OCI-LY1 (cell line): ENCODE measurements at regions not wholly inside any gene's neighbourhood (a gene's known extent, or its start where the extent isn't known, plus 50 kb on each side); places are given as distances from the start of the nearest gene placed in this dataset.

ENCODE experiments used
- H2AFZ ChIP-seq: fragments of 200-600 bp; sonication (generic), shearing (Covaris generic); 2 replicates; pipeline ENCODE4 v1.6.0; 2014; ENCODE audit warnings: antibody characterized with exemption, mild to moderate bottlenecking, low read length
- H3F3A ChIP-seq: fragments of 200-600 bp; sonication (generic), shearing (Covaris generic); 2 replicates; pipeline ENCODE4 v1.6.0; 2014; ENCODE audit warnings: mild to moderate bottlenecking, antibody characterized with exemption, low read length, moderate library complexity; ENCODE audit not compliant: insufficient read depth
- H3K27ac ChIP-seq: fragments of 200-600 bp; sonication (generic); 2 replicates; pipeline ENCODE4 v1.5.1; 2014; ENCODE audit warnings: low read length, mixed run types, mild to moderate bottlenecking, low read depth; ENCODE audit not compliant: poor library complexity, severe bottlenecking
- H3K27me3 ChIP-seq: fragments of 200-600 bp; sonication (generic); 2 replicates; pipeline ENCODE4 v1.6.0; 2014; ENCODE audit warnings: antibody characterized with exemption, mild to moderate bottlenecking, low read length, moderate library complexity; ENCODE audit not compliant: insufficient read depth
- H3K36me3 ChIP-seq: fragments of 200-600 bp; sonication (generic); 2 replicates; pipeline ENCODE4 v1.6.1; 2014; ENCODE audit warnings: mild to moderate bottlenecking, antibody characterized with exemption, low read length, moderate library complexity, mixed read lengths; ENCODE audit not compliant: insufficient read depth
- H3K4me1 ChIP-seq: fragments of 200-600 bp; sonication (generic); 2 replicates; pipeline ENCODE4 v1.5.1; 2014; ENCODE audit warnings: mild to moderate bottlenecking, low read length, moderate library complexity; ENCODE audit not compliant: insufficient read depth, severe bottlenecking
- H3K4me2 ChIP-seq: fragments of 200-600 bp; sonication (generic), shearing (Covaris generic); 2 replicates; pipeline ENCODE4 v1.6.1; 2014; ENCODE audit warnings: low read length
- H3K4me3 ChIP-seq: fragments of 200-600 bp; sonication (generic); 2 replicates; pipeline ENCODE4 v1.5.1; 2014; ENCODE audit warnings: low read length, low read depth, mild to moderate bottlenecking, mixed read lengths; ENCODE audit not compliant: poor library complexity, severe bottlenecking
- H3K79me2 ChIP-seq: fragments of 200-600 bp; shearing (Covaris generic); 2 replicates; pipeline ENCODE4 v1.6.1; 2016; ENCODE audit warnings: mixed run types, low read length, mixed read lengths; ENCODE audit not compliant: insufficient read depth
- H3K9ac ChIP-seq: fragments of 200-600 bp; sonication (generic), shearing (Covaris generic); 2 replicates; pipeline ENCODE4 v1.6.1; 2014; ENCODE audit warnings: mild to moderate bottlenecking, low read length, mixed read lengths
- H3K9me2 ChIP-seq: fragments of 200-600 bp; sonication (generic), shearing (Covaris generic); 2 replicates; pipeline ENCODE4 v1.6.1; 2014; ENCODE audit warnings: low read depth, mild to moderate bottlenecking, low read length, mixed read lengths
- H3K9me3 ChIP-seq: fragments of 200-600 bp; shearing (Covaris generic); 2 replicates; pipeline ENCODE4 v1.6.1; 2014; ENCODE audit warnings: low read length, mixed read lengths
- H4K20me1 ChIP-seq: fragments of 200-600 bp; sonication (generic), shearing (Covaris generic); 2 replicates; pipeline ENCODE4 v1.6.0; 2016; ENCODE audit warnings: mild to moderate bottlenecking, low read length; ENCODE audit not compliant: insufficient read depth
- EZH2 ChIP-seq: fragments of 200-600 bp; sonication (generic), shearing (Covaris generic); IDR thresholded peaks from 2 replicates; pipeline ENCODE4 v1.8.0; 2017; ENCODE audit warnings: borderline replicate concordance, mixed run types, mild to moderate bottlenecking, antibody characterized with exemption, low read length, moderate library complexity, mixed read lengths
- TF ChIP-seq, protein P1 (sequence below): fragments of 200-600 bp; sonication (generic), shearing (Covaris generic); IDR thresholded peaks from 2 replicates; pipeline ENCODE4 v1.5.1; 2017; ENCODE audit warnings: mild to moderate bottlenecking, antibody characterized with exemption, low read length, moderate library complexity, mixed read lengths

DNA sequence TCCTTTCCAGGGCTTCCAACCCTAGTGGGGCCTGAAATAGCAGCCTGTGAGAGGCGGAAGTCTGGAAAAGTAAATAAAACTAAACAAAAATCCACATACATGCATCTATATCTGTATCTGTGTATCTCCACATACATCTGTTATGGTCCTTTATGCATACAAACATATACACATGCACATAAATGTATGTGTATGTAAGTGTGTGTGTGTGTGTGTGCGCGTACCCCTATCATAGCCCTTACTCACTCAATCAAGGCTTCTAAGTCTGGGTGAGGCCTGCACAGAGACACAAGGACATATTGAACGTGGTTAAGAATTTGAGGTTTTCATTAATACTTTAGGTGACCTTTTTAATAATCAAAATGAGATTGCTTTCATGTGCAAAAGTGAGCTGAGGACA, 98.9 kb upstream of the CYRIA start:
- TF ChIP-seq, protein P1, sequence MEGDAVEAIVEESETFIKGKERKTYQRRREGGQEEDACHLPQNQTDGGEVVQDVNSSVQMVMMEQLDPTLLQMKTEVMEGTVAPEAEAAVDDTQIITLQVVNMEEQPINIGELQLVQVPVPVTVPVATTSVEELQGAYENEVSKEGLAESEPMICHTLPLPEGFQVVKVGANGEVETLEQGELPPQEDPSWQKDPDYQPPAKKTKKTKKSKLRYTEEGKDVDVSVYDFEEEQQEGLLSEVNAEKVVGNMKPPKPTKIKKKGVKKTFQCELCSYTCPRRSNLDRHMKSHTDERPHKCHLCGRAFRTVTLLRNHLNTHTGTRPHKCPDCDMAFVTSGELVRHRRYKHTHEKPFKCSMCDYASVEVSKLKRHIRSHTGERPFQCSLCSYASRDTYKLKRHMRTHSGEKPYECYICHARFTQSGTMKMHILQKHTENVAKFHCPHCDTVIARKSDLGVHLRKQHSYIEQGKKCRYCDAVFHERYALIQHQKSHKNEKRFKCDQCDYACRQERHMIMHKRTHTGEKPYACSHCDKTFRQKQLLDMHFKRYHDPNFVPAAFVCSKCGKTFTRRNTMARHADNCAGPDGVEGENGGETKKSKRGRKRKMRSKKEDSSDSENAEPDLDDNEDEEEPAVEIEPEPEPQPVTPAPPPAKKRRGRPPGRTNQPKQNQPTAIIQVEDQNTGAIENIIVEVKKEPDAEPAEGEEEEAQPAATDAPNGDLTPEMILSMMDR = no peak
- TF ChIP-seq EZH2 = no peak

GRCh38 chr2:16763493-16763899, 97.9 kb upstream of the CYRIA start:
- H3K9ac ChIP-seq = no peak overlapping the region
- no peak overlapping the region for H3K4me2 ChIP-seq
- no peak for TF ChIP-seq EZH2
- TF ChIP-seq, protein P1 = no peak
- H2AFZ ChIP-seq = no peak overlapping the region
- no peaks in the 10 kb centered on the region for H3F3A ChIP-seq
- no peaks in the 10 kb centered on the region for H4K20me1 ChIP-seq
- H3K27ac ChIP-seq = no peak overlapping the region
- no peaks in the 10 kb centered on the region for H3K9me2 ChIP-seq
- no peak overlapping the region for H3K4me3 ChIP-seq
- no peaks in the 10 kb centered on the region for H3K36me3 ChIP-seq
- no peaks in the 10 kb centered on the region for H3K27me3 ChIP-seq
- no peaks in the 10 kb centered on the region for H3K79me2 ChIP-seq
- H3K4me1 ChIP-seq = no peaks in the 10 kb centered on the region
- no peaks in the 10 kb centered on the region for H3K9me3 ChIP-seq

More for the DNA sequence above, 98.9 kb upstream of the CYRIA start:
- Histone ChIP-seq H4K20me1 (no peaks in the 10 kb centered on the region), H3K9ac (no peak overlapping the region), H3K79me2 (no peaks in the 10 kb centered on the region), H3K9me3 (no peaks in the 10 kb centered on the region), H3F3A (no peaks in the 10 kb centered on the region), H3K9me2 (no peaks in the 10 kb centered on the region), H3K4me1 (no peaks in the 10 kb centered on the region), H3K4me2 (no peak overlapping the region), H3K27ac (no peak overlapping the region), H3K36me3 (no peaks in the 10 kb centered on the region), H3K27me3 (no peaks in the 10 kb centered on the region), H2AFZ (no peak overlapping the region), H3K4me3 (no peak overlapping the region)

- TF ChIP-seq, protein P1 = no peak
- TF ChIP-seq EZH2 = no peak
- no peaks in the 10 kb centered on the region for H3K27me3 ChIP-seq
- no peaks in the 10 kb centered on the region for H4K20me1 ChIP-seq
- no peaks in the 10 kb centered on the region for H3K9me3 ChIP-seq
- no peaks in the 10 kb centered on the region for H3F3A ChIP-seq
- no peaks in the 10 kb centered on the region for H3K79me2 ChIP-seq
- H3K4me2 ChIP-seq = no peak overlapping the region
- no peak overlapping the region for H2AFZ ChIP-seq
- no peak overlapping the region for H3K9ac ChIP-seq
- H3K36me3 ChIP-seq = no peaks in the 10 kb centered on the region
- H3K4me3 ChIP-seq = no peak overlapping the region
- H3K27ac ChIP-seq = no peak overlapping the region
- H3K4me1 ChIP-seq = no peaks in the 10 kb centered on the region
- H3K9me2 ChIP-seq = no peaks in the 10 kb centered on the region
Measured at GRCh38 chr2:16763056-16763455, 97.4 kb upstream of the CYRIA start.
